Right atrium auricular region (tissue), 2 donors: ENCODE measurements at regions not wholly inside any gene's neighbourhood (a gene's known extent, or its start where the extent isn't known, plus 50 kb on each side); places are given as distances from the start of the nearest gene placed in this dataset.

Source experiments
- DNase-seq: peaks from one replicate; pipeline ENCODE4 v3.0.0-alpha.2; 2019; ENCODE audit warnings: low spot score
- H3K27ac ChIP-seq, 2 donors: fragments of 200-600 bp; sonication (generic); 1 replicate in 1 of 2; 2 replicates in 1 of 2; pipeline ENCODE4 v1.5.1; 2016 to 2019
- H3K27me3 ChIP-seq, 2 donors: fragments of 200-600 bp; sonication (generic); one replicate each; pipeline versions ENCODE4 v1.5.1 to v1.6.0; 2017 to 2019
- H3K36me3 ChIP-seq: fragments of 200-600 bp; sonication (generic); one replicate; pipeline ENCODE4 v1.5.1; 2016
- H3K4me1 ChIP-seq, 2 donors: fragments of 200-600 bp; sonication (generic); one replicate each; pipeline versions ENCODE4 v1.5.1 to v1.6.0; 2017 to 2019
- H3K4me3 ChIP-seq, 2 donors: fragments of 200-600 bp; sonication (generic); 1 replicate in 1 of 2; 2 replicates in 1 of 2; pipeline ENCODE4 v1.5.1; 2017 to 2019; ENCODE audit warnings: mild to moderate bottlenecking in 1 of 2, moderate library complexity in 1 of 2
- H3K9me3 ChIP-seq, 2 donors: fragments of 200-600 bp; sonication (generic); one replicate each; pipeline ENCODE4 v1.5.1; 2019
- CTCF ChIP-seq, 2 donors: fragments of 200-600 bp; sonication (generic); IDR thresholded peaks; one replicate each; pipeline ENCODE4 v1.5.1; 2019; ENCODE audit warnings: antibody characterized with exemption in 2 of 2

DNA sequence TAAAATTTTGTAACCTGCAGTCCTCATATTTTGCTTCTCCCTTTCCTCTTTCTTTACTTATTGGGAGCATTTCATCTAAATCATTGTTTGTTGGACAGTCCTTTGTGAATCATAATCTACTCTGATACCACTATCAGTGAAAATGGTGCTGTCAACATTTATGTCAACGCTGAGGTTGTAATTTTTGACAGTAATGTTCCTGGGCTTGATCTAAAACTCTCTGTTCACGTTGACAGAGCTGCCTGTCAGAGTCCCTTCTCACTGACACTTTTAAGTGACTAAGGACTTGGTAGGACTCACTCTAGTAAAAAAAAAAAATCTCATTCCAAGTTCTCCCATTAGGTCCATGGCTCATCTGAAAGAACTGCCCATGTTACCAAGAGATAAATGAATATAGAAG, 1640.8 kb upstream of the PIK3C3 start:
- H3K4me1 ChIP-seq, result no peaks in the 10 kb centered on the region
- no peaks in the 10 kb centered on the region for H3K27me3 ChIP-seq
- H3K9me3 ChIP-seq, result no peaks in the 10 kb centered on the region
- H3K4me3 ChIP-seq, result no peak overlapping the region
- TF ChIP-seq CTCF (IDR thresholded peaks at IDR 0.05), result no peak
- no peaks in the 10 kb centered on the region for H3K36me3 ChIP-seq
- no peak for DNase-seq
- H3K27ac ChIP-seq, result no peak overlapping the region

DNA sequence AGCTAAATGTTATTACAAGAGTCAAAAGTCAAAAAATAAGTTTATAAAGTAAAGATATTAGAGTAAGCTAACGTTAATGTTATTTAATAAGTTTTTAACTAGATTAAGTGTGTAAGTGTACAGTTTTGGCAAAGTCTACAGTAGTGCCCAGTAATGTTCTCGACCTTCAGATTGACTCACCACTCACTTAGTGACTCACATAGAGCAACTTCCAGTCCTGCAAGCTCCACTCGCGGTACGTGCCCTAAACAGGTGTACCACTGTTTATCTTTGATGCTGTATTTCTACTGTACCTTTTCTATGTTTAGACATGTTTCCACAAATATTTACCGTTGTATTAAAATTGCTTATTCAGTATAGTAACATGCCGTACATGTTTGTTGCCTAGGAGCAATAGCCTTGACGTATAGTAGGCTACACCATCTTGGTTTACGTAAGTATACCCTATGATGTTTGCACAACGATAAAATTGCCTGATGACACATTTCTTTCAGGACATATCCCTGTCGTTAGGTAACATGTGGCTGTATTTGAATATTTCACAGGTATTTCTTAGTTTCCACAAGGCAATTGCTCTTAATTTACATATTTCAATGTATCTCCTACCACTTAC, 1641.9 kb upstream of the PIK3C3 start:
- Histone ChIP-seq H3K9me3 (no peaks in the 10 kb centered on the region), H3K36me3 (no peaks in the 10 kb centered on the region), H3K4me3 (no peak overlapping the region), H3K27me3 (no peaks in the 10 kb centered on the region), H3K27ac (no peak overlapping the region), H3K4me1 (no peaks in the 10 kb centered on the region)
- DNase-seq, result no peak
- no peak for TF ChIP-seq CTCF (IDR thresholded peaks at IDR 0.05)

GRCh38 chr18:40307627-40308026, 1647.4 kb upstream of the PIK3C3 start:
- no peak for TF ChIP-seq CTCF (IDR thresholded peaks at IDR 0.05)
- no peaks in the 10 kb centered on the region for H3K36me3 ChIP-seq

GRCh38 chr18:40296717-40297413, 1658.2 kb upstream of the PIK3C3 start:
- no peaks in the 10 kb centered on the region for H3K4me1 ChIP-seq
- no peaks in the 10 kb centered on the region for H3K36me3 ChIP-seq
- no peak for DNase-seq
- no peaks in the 10 kb centered on the region for H3K27me3 ChIP-seq
- no peak overlapping the region for H3K4me3 ChIP-seq
- no peak overlapping the region for H3K27ac ChIP-seq
- H3K9me3 ChIP-seq, result no peaks in the 10 kb centered on the region
- TF ChIP-seq CTCF (IDR thresholded peaks at IDR 0.05), result no peak

More at GRCh38 chr18:40307627-40308026, 1647.4 kb upstream of the PIK3C3 start:
- Histone ChIP-seq H3K27ac (no peak overlapping the region), H3K27me3 (no peaks in the 10 kb centered on the region), H3K9me3 (peaks cover 0 to 4% of the 10 kb centered on the region in 2 donors), H3K4me3 (no peak overlapping the region), H3K4me1 (no peaks in the 10 kb centered on the region)
- DNase-seq, result no peak

DNA sequence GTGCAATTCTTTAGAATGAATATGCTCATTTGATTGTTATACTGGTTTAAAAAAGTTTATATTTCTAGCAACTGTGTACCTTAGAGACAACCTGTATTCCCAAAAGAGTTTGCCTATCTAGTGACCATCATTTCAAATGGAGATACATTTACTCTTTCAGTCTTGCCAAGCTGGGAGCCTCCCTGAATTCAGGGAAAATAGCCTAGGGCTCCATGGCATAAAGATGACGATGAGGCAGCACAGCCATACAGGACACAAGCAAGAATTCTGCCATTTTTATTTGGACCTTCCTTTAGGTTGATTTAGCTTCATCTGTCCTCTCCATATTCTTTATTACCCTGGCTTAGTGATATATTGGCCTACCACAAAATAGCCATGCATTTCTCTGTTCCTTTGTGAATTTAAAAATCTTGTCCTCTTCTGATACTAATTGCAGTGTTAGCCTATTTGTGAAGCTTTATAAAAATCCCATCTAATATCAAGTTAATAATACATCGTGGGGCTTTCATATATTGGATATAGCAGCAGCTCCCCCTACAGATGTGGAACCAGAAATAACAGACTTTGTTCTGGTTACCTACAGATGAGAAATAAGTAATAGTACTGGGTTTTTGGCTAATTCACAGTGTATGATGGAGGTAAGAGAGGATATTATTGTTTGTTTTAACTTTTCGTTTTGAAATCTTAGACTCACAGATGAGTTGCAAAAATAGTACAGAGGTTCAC, 1661.9 kb upstream of the PIK3C3 start:
- Histone ChIP-seq H3K4me3 (no peak overlapping the region), H3K36me3 (no peaks in the 10 kb centered on the region), H3K27ac (no peak overlapping the region), H3K9me3 (no peaks in the 10 kb centered on the region), H3K4me1 (no peaks in the 10 kb centered on the region), H3K27me3 (no peaks in the 10 kb centered on the region)
- TF ChIP-seq CTCF (IDR thresholded peaks at IDR 0.05), result no peak
- no peak for DNase-seq
